Gastrocnemius medialis (tissue), 4 donors: ENCODE measurements at regions not wholly inside any gene's neighbourhood (a gene's known extent, or its start where the extent isn't known, plus 50 kb on each side); places are given as distances from the start of the nearest gene placed in this dataset.

ENCODE experiments used
- POLR2A ChIP-seq, 2 donors: fragments of 450-650 bp; IDR thresholded peaks; one replicate each; pipeline ENCODE4 v1.6.1; 2017; ENCODE audit warnings: antibody characterized with exemption in 2 of 2, mild to moderate bottlenecking in 2 of 2, moderate library complexity in 2 of 2
- TF ChIP-seq, protein P1 (sequence below), 5 experiments: fragments of 450-650 bp in 3 of 5; fragments of 200-600 bp in 2 of 5; sonication (generic) in 2 of 5; IDR thresholded peaks in 4 of 5; conservative IDR thresholded peaks in 1 of 5; 1 replicate in 4 of 5; 2 replicates in 1 of 5; pipeline ENCODE4 v1.5.1; 2016 to 2019; ENCODE audit warnings: antibody characterized with exemption in 5 of 5, mild to moderate bottlenecking in 3 of 5, moderate library complexity in 3 of 5

DNA sequence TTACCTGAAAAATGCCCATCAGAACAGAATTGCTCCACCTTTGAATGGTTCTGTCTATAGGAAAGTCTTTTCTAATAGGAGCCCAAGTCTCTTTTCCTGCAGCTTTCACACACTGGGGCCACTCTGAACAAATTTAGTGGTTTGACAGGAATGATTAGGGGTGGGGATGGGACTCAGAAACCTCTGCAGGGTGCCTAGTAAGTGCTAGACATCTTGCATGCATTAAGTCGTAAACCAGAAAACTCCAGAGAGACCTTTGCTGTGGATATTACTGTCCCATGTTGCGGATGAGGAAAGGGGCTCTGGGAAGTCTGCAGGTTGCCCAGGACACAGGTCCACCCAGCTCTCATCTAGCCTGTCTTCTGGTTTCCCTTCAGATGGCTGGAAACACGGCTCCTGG lies 189.7 kb downstream of the OPA1 start:
- TF ChIP-seq, protein P1, sequence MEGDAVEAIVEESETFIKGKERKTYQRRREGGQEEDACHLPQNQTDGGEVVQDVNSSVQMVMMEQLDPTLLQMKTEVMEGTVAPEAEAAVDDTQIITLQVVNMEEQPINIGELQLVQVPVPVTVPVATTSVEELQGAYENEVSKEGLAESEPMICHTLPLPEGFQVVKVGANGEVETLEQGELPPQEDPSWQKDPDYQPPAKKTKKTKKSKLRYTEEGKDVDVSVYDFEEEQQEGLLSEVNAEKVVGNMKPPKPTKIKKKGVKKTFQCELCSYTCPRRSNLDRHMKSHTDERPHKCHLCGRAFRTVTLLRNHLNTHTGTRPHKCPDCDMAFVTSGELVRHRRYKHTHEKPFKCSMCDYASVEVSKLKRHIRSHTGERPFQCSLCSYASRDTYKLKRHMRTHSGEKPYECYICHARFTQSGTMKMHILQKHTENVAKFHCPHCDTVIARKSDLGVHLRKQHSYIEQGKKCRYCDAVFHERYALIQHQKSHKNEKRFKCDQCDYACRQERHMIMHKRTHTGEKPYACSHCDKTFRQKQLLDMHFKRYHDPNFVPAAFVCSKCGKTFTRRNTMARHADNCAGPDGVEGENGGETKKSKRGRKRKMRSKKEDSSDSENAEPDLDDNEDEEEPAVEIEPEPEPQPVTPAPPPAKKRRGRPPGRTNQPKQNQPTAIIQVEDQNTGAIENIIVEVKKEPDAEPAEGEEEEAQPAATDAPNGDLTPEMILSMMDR (IDR thresholded peaks at IDR 0.05 in 4 of 5, conservative IDR thresholded peaks at IDR 0.05 in 1 of 5) = no peak
- TF ChIP-seq POLR2A (IDR thresholded peaks at IDR 0.05) = no peak
